ENCODE measurements at regions not wholly inside any gene's neighbourhood (a gene's known extent, or its start where the extent isn't known, plus 50 kb on each side); places are given as distances from the start of the nearest gene placed in this dataset.
"Not testable (repeated sequence)": the region's sequence is repeated elsewhere in the genome, so short reads cannot be mapped to it uniquely, and the experiment has no call there.

DNA sequence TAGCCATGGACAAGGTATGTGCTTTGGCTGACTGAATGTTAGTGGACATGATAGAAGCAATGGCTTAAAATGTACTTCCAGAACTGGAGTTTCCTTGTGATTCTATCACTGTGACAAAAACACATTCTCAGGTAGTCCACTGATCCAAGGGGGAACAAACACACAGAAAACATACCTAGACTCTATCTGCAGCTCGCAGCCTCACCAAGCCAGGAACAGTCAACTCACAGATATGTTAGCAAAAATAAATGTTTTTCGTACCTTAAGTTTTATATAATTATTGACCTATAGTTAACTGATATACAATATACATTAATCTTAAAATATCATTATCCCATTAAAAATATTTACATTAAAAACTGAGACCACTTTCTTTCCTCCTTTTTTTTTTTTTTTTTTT lies 143.1 kb upstream of the C1QTNF3 start:
- not testable (repeated sequence) for TF ChIP-seq CTCF, POLR2A (IDR thresholded peaks at IDR 0.05)

Measured in adrenal gland (tissue), 5 donors.